SH-SY5Y (cell line): ENCODE measurements at regions not wholly inside any gene's neighbourhood (a gene's known extent, or its start where the extent isn't known, plus 50 kb on each side); places are given as distances from the start of the nearest gene placed in this dataset.

Experiments
- GATA2 ChIP-seq: IDR thresholded peaks from 2 replicates; pipeline ENCODE4 v1.6.1; 2011; ENCODE audit warnings: mild to moderate bottlenecking, low read depth, low read length
- GATA3 ChIP-seq: IDR thresholded peaks from 2 replicates; pipeline ENCODE4 v1.6.1; 2011; ENCODE audit warnings: low read depth, mild to moderate bottlenecking, low read length, moderate library complexity

GRCh38 chr1:101101360-101101759 is 75.8 kb upstream of the DPH5 start:
- TF ChIP-seq GATA2: no peak
- no peak for TF ChIP-seq GATA3
